T follicular helper cell (primary cell): ENCODE measurements at regions not wholly inside any gene's neighbourhood (a gene's known extent, or its start where the extent isn't known, plus 50 kb on each side); places are given as distances from the start of the nearest gene placed in this dataset.

Experiments
- DNase-seq: peaks from one replicate; pipeline ENCODE4 v3.0.0-alpha.2; 2020; ENCODE audit warnings: low read depth

DNA sequence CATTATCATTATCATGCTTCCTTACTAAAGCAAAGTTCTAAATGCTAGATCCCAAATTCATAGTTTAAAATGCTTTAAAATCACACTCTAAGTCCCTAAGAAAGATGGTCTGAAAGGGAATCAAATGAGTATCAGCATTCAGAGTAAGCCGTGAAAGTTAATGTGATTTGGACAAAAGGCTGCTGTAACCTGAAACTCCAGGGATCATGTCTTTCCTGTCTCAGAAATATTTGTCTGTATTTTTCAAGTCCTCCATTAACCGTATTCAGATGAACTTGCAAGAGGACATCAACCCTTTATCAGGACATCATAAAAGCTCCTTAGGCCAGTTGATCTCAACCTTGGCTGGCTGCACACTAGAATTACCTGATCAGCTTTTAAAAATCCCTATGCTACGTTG is 324.3 kb upstream of the PKDCC start:
- DNase-seq = no peak

DNA sequence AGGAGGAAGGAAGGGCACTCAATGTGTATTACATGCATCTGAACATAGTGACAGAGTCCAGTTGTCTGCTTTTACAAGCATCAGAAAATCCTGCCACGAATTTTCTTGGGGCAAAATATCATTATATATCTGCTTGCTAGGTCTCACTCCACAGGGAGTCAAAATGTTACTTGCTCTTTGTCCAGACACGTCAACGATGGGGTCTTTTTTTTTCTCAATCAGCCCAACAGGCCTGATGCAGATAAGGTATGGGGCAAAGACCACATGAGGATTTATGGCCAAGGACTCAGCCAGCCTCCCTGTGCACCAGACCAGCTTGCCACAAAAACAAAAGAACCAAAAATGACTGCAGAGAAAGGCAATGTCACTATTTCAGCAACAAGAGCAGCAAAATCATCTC is 323.4 kb upstream of the PKDCC start:
- DNase-seq = no peak

DNA sequence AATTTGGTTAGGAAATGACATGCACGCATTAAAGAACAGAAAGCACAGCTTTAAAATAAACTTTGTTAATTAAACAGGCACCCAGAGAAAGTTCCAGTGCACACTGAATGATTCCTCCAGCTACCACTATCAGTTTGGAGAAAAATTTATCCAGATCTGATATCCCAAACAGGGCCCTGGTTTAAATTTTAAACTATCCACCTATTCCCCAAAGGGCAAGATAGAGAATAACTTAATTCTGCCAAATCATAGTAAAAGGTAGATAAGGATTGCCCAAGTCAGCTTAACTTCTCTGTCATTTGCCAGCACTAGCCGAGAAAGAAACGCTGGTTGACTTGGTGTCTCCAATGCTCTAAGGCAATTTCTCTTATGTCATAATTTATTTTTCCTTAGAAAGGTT is 321.9 kb upstream of the PKDCC start:
- DNase-seq = no peak

DNA sequence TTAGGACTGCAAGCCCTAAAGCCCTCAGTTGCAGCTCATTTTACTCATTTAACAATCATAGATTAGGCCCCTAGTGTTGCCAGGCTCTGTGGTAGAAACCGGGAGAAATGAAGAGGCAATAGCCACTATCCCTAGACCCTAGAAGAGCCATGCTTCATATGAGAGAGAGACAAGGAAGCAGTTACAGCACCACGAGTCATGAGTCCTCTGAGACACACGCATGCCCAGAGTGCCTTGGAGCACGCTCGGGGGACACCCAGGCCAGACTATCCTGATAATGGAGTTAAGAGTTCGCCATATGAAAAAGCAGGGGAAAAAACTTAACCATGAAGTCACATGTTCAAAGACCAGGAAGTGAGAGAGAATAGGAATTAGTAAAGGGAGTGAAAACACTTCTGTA is 321.5 kb upstream of the PKDCC start:
- DNase-seq = no peak

DNA sequence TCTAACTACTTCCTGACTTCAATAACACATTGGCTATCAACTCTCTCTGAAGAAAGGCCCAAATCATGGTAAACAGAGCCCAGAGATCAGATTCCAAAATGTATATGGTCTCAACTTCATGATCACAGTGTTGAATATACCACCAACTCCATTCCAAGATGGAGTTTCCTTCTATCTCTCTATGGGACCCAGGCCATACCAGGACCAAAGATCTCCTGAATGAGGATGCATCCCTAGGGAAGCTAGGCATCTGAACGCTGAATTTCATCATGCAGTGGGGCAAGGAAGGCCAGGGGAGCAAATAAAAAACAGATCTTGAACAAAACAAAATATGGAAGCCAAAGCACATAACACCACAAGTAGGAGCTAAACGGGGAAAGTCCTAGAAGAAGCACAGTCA is 320.7 kb upstream of the PKDCC start:
- no peak for DNase-seq

DNA sequence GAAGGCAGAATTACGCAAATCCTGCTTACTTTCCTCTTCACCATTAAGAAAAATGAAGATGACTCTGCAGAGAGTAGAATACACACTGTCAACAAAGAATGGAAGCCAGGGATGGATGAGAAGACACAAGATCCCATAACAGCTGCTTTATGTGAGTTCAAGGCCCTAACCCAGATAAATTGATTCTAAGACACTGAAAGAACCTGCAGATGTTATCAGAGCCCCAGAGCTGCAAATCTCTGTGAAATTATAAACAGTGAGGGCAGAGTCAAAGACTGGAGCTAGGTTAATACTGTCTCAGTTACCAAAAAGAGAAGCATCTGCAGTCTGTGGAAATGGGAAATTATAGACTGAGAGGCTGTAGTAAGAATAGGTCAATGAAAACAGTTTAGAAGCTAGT is 320.1 kb upstream of the PKDCC start:
- DNase-seq = no peak

DNA sequence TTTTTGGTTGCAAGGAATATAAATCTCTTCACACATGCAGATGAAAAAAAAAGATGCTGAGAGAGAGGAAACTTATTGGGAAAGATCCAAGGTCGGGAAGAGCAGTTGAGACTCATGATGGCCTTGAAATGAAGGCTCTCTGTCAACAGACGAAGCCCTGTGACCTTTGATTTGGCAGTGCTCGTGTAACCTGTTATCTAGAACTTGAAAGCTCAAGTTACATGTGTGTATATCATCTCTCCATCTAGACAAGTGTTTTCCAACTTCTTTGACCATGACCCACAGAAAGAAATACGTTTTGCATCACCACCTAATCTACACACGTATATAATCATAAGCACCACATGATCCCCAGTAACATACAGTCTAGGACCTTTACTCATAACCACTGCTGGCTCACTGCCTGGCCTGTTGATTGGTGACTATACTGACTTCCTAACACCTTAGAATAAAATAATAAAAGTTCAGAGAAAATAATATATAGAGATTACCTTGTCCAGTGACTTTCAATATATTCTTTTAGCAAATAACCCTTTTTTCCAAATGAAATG is 319.0 kb upstream of the PKDCC start:
- no peak for DNase-seq

DNA sequence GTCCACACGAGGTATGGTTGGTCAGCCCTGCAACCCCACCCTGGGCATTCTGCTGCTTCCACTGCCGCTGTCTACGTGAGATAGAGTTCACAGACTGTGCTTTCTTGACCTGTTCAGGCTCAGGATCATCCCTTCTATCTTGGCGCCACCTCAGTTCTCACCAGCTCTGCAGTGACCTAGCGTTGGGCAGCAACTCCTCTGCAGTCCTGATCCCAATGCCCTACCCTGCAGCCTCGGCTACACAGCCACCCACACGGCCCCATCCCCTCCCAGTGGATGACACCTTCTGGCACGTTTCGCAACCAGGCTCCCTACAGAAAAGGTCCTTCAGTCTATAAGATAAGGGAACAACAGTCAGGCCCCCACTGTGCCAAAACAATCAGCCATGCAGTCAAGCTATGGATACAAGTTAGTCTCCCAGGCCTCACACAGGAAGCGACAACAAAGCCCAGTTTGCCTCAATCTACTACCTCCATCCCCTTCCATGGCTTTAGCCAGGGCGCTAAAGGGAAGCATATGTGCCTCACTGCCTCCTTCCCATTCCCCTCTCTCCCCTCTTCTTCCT is 317.9 kb upstream of the PKDCC start:
- DNase-seq = no peak

DNA sequence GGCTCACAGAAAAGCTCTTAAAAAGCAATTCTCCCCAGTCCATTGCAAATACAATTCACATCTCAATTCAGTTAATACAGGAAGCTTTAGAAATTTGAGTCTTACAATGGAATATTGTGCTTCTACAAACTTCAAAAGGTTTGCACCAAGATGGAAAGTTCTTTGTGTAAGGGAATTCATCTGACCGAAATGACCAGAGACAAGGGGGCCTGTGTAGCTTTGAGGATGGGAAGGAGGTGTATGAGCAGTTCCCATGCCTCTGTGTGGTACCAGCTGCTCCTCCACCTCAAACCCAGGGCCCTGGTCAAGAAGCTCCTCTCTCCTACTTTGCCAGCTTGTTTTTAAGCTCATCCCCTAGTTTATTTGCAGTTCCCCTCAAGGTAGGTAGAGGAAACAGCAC is 312.8 kb upstream of the PKDCC start:
- no peak for DNase-seq

DNA sequence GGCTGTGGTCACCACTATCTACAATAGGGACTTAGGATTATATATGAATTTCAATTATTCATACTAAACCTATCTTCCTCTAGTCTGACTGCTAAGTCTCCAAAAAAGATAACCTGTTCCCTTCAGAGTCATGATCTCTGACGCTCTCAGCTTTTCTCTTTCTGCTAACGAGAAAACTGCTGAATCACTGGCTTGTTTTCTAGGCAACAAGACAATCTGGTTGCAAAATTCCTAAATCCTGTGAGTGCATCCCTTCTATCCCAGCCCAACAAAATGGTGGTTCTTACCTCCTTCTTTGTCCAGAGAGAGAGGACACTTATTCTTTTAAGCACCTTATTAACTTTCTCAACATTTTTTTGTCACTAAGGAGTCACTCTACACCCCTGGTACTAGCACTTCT is 312.3 kb upstream of the PKDCC start:
- no peak for DNase-seq

DNA sequence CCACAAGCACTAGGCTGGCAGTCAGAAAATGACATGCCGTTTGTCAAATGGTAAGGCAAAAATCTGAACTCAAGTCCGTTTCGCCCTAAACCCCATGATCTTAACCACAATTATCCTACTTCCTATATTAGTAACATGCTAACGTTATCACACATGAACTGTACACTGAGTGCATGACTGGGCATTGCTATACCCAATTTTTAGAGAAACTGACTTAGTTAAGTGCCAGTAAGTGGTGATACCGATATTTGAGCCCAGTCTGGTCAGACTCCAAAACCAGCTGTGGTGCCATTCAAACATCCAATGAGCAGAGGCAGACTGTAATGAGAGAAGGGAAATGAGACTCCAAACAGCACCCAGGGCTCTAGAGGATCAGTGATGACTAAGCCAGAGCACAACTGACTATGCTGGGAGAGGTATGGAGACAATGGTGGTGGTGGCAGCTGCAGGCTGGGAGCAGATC is 311.7 kb upstream of the PKDCC start:
- DNase-seq = no peak

DNA sequence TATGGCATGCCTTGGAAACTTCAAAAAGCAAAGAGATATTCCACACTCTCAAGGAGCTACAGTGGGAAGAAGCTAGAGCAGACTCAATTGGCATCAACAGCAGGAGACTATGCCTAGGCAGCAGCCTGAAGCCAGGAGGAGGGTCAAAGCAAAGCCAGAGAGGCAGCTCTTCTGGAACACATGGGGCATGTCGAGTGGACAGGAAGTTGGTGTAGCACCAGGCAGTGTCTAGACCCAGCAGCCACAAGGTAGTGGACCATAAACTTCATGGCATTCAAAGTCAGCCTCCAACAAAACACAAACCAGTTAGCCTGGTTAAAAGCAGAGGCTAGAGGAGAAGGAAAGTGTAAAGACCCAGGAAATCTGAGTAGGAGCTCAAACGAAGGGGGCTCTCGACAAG is 311.2 kb upstream of the PKDCC start:
- DNase-seq = no peak

DNA sequence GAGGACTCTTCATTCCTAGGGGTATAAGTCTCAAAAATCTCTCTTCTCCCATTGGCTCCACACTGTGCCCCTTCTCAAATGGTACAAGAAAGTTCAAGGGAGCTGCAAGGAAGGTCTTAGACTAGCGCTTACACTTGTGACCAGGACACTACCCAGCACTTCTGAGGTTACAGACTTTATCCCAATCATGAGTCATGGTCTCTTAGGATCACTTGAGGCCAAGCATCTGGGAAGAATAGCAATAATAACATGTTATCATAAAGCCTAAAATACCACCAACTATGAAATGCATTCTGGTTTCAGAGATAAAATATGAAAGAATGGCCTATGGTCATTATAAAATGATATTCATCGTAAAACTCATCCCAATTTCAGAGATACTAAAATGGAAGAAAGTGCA is 309.9 kb upstream of the PKDCC start:
- DNase-seq = no peak

DNA sequence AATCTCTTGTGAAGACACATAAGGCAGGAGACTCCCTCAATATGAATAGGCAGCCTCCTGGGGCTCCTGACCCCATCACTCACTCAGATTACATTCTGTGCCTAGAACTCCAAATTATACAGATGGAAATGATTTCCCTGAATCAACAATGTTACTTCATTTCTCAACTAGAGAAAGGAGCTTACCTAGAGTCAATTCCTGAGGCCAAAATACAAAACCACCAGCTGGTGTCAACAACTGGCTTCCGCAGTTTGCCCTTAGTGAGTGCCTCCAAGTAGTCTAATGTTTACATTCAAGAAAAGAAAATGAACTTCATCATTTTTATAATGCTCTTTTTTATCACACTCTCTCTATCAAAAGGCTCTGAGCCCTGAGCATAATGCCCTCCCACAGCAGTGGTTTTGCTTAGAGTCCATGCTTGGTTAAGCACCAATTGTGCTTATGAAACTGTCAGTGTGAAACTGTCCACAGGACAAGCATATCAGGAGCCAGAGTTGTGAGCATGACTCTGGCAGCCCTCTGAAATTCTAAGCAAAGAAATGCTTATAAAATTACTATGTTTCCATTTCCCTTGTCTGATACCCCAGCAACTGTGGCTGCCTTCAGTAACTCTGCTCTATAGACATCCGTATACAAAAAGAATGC is 305.7 kb upstream of the PKDCC start:
- no peak for DNase-seq

DNA sequence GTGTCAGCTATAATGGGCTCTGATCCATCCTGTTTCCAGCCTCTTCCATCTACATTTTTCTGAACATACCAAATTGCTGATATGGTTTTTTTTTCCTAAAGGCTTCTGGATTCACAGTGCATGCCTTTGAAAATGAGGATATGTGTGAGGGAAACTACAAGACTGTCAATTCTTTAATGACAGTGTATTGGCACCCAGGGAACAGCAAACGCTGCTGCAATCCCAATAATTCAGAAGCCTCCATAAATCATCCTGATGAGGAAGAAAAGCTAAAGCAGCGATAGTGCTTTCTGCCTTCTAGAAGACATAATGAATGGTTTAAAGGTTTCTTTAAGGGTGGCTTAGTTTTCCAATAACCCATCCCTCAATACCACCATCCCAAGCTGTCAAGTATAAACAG is 304.5 kb upstream of the PKDCC start:
- no peak for DNase-seq

DNA sequence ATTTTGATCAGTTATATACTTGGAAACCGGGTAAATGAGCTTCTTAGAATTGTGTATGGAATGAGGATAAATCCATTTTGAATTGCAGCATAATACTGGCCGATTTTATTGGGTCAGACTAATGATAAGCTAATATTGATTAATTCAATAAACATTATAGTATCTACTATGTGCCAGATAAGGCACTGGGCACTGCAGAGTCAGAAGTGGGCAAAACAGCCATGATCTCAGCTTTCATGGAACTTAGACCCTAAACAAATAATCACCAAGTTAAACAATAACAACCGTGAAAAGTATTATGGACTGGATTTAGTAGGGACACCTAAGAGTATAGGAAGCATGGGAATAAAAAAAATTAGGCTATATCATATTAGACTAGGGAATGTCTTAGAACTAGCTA is 297.0 kb upstream of the PKDCC start:
- no peak for DNase-seq

DNA sequence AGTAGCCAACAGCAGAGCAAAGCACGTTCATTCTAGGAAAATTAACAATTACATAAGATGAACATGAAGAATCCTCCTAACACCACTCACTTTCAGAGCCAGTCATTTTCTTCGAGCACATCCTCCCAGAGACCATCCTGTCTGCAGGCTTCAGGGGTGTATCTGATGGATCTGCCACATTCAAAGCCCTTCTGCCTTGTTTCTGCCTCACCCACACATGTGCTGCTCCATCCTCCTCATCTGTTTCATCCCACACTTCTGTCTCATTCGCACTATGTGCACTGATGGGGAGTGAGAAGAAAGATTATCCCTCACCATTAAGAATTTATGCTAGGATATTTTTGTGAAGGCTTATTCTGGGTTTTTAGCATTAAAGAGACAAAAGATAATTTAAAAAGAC is 287.9 kb upstream of the PKDCC start:
- DNase-seq = no peak

DNA sequence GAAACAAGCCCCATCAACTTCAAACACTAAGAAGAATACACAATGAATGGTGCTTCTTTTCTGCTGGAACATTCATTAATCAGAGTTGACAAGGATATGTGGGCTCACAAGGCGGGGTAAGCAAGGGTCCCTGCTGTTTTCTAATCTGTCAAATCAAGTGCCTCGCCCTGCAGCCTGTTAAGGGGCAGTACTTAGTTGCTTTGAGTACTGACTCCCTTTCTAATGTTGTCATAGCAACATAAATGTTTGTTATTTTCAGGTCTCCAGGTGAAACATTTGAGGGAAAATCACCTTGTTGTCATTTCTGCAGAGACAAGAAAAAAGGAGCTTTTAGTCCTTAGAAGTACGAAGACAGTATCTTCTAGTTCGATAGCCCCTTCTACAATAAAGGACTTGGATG is 284.7 kb upstream of the PKDCC start:
- DNase-seq = no peak

DNA sequence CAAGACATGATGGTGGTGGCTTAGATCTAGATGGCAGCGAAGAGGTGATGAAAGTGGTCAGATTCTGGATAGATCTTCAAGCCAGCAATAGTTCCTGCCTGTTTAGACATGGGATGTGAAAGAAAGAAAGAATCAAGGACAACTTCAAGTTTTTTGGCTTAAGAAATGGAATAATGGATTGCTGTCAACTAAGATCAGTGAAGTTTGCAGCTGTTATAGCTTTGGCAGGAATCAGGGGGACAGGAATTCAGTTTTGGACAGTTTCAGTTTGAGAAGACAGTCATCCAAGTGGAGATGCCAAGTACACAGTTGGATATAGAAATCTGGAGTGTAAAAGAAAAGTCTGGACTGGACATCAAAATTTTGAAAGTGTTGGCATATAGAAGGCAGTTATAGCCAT is 283.7 kb upstream of the PKDCC start:
- no peak for DNase-seq

DNA sequence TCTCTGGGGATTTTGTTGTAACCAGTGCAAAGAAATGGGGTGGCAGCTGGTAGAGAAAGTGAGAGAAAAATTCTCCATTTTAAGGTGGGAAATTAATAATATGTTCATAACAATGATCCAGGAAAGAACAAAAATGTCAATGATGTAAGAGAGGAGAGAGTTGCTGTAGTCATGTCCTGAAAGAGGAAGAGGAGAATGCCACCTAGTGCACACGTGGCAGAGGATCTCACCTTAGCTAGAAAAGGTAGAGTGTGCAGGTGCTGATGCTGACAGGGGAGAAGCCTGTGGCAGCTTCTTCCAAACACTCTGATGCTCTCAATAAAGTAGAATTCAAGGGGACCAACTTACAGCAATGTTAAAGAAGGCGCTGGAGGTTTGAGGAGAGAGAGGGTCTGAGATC is 282.9 kb upstream of the PKDCC start:
- no peak for DNase-seq

DNA sequence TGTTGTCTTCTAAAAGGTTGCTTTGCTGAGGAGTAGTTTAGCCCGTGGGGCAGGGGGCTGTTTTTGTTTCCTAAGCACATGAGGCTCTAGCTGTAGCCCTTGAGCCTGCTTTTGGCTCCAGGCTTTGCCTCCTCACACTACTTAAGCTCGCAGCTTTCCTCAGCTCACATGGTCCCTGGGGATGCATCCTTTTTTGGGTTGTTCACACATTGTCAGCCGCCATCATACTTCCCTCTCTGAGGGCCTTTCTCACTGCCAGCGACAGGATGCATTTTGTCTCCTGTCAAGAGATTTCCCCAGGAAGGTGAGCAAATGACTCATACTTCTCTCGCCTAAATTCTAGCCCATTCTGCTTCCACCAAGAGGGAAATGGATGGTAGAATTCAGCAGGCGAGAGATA is 279.5 kb upstream of the PKDCC start:
- no peak for DNase-seq

DNA sequence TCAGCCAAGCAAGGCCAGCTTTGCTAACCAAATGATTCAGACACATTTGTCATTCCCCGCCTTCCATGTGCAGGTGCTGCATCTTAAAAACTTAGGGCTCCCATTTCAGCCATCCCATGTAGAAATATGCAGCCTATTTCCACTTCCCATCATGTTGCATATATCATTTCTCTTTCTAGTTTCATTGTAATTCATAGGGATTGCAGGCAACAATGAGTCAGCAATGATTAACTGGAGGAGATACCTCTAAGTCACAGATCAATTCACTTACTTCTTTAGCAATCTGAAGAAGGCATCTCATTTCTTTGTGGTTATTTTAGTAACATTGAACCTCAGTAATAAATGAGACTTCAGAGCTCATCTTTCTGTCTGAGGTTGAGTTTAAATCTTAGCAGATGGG is 276.1 kb upstream of the PKDCC start:
- no peak for DNase-seq

DNA sequence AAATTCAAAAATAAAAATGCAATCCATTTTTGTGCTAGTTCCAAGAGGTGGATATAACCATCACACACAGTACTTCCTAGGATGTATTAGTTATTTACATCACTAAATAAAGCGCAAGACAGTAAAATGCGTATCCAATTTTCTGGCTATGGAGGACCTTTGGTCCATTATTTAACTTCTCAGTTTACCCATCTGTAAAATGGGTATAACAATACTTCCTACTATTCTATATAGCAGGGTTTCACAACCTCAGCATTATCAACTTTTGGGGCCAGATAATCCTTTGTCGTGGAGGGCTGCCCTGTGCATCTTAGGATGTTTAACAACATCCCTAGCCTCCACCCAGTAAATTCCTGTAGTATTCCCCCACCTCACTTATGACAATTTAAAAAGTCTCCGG is 275.1 kb upstream of the PKDCC start:
- no peak for DNase-seq

DNA sequence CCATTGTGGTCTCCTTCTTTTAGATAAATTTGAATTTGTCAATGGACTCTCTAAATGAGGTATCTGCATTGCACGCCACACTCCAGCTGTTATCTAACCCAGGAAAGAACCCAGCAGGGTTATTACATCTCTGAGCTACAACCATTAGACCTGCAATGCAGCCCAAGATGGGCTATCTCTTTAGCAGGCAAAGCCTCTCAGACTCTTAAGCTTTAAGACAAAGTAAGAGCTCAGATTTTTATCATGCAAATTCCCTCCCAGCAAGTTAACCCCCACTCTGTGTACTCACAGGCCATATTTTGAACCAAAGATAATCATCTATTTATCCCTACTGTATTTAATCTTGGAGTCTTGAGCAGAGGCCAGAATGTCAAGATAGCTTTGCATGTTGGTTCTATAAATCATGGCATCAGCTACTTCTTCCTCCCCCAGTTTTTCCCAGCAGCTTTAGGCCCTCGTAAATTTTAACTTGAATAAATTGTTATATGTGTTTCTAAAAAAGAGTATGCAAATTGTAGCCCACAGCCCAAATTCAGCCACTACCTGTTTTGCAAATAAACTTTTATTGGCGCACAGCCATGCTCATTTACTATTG is 273.7 kb upstream of the PKDCC start:
- no peak for DNase-seq
